Hippocampal formation (tissue), 2 donors: ENCODE measurements at regions not wholly inside any gene's neighbourhood (a gene's known extent, or its start where the extent isn't known, plus 50 kb on each side); places are given as distances from the start of the nearest gene placed in this dataset.

ENCODE experiments used
- DNase-seq, 2 donors: peaks; one replicate each; lab custom pipeline; 2025; lab: John Stamatoyannopoulos, UW

- no peak for DNase-seq
Observed at GRCh38 chr3:81974751-81975150, 213.3 kb upstream of the GBE1 start.

- DNase-seq = no peak
Observed at GRCh38 chr3:81968658-81969057, 207.2 kb upstream of the GBE1 start.

- DNase-seq = no peak
Observed at GRCh38 chr3:81967393-81967792, 205.9 kb upstream of the GBE1 start.

GRCh38 chr3:81965696-81966095 lies 204.3 kb upstream of the GBE1 start:
- no peak for DNase-seq

- no peak for DNase-seq
Observed at GRCh38 chr3:81962396-81962795, 201.0 kb upstream of the GBE1 start.

- DNase-seq = no peak
Observed at GRCh38 chr3:81958972-81959640, 197.7 kb upstream of the GBE1 start.

- DNase-seq = no peak
Observed at GRCh38 chr3:81955878-81956277, 194.4 kb upstream of the GBE1 start.

DNA sequence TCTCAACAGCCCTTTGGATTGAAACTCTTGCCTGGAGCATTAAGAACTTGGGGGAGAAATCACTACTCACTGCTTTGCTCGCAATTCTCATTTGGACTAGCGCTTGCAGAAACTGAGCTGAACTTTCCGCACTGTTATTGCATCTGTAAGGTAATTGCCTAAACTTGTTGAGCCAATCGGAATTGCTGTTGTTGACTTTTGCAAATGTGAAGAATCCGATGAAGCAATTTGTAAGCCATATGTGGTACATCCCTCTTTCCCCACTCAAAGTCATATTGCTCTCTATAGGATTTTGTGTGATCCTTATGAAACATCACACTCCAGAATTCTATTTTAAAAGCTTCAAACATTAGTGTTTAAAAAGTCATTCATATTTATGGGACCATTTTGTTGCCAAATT lies 191.7 kb upstream of the GBE1 start:
- DNase-seq = no peak

- no peak for DNase-seq
Observed at GRCh38 chr3:81952141-81952540, 190.7 kb upstream of the GBE1 start.

- no peak for DNase-seq
Observed at GRCh38 chr3:81951636-81952035, 190.2 kb upstream of the GBE1 start.

GRCh38 chr3:81951106-81951505 lies 189.7 kb upstream of the GBE1 start:
- no peak for DNase-seq

- no peak for DNase-seq
Observed at GRCh38 chr3:81947359-81947758, 185.9 kb upstream of the GBE1 start.

DNA sequence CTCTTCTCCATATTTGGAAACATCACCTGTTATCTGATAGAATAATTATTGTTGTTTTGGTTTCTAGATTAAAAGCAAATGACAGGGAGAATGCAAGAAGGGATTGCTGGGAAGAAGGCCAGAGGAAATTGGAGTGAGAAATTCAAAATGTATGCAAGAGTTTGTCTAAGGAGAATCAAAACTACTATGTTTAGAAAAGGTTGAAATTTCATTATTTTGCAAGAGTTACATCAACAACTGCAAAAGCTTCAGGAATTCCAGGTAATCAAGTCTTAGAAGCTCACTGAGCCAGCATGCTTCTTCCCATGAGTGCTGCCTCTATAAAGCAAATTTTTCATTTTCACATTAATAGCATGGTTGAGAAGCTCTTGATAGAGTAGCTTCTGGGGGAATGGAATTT lies 177.2 kb upstream of the GBE1 start:
- DNase-seq = no peak

DNA sequence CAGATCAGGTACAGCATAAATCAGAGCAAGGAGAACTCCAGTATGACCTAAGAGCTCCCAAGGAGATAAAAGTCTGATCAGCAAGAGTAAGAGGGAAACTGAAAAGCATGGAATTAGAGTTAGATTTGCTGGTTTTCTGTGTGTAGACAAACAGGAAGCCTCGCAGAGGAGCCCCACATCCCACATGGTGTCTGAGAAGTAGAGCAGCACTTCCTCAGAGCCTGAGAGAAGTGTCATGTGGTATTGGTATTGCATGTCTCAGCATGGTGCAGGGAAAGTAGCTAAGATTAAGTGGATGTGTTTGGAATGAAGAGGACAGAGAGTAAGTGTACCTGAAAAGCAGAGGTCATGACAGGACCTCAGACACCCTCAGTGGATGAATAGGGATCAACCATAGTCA lies 175.4 kb upstream of the GBE1 start:
- no peak for DNase-seq

GRCh38 chr3:81932681-81933080 lies 171.2 kb upstream of the GBE1 start:
- DNase-seq = no peak

- DNase-seq = no peak
Observed at GRCh38 chr3:81931265-81932251, 170.1 kb upstream of the GBE1 start.

- no peak for DNase-seq
Observed at GRCh38 chr3:81929697-81930096, 168.3 kb upstream of the GBE1 start.

- no peak for DNase-seq
Observed at GRCh38 chr3:81927811-81928210, 166.4 kb upstream of the GBE1 start.

- DNase-seq = no peak
Observed at GRCh38 chr3:81925385-81925784, 163.9 kb upstream of the GBE1 start.

- DNase-seq = no peak
Observed at GRCh38 chr3:81923038-81923437, 161.6 kb upstream of the GBE1 start.

DNA sequence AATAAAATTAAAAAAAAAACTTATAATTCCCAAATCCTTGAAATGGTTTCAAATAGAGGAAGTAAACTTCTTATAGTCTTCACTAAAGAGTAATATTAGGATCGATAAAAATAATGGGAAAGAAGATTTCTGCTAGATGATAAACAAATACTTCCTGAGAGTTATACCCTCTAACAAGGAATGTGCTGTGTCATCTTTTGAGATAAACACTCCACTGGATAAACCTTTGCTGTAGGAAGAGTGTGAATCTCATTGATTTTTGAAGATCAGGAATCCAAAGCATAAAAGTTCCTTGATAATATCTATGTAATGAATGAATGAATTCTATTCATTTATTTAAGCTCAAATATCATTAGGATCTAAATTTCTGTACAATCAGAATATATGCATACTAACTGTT lies 161.0 kb upstream of the GBE1 start:
- no peak for DNase-seq

- DNase-seq = no peak
Observed at GRCh38 chr3:81920816-81921215, 159.4 kb upstream of the GBE1 start.

GRCh38 chr3:81916890-81917289 lies 155.4 kb upstream of the GBE1 start:
- no peak for DNase-seq
